H9 (cell line): ENCODE measurements at regions not wholly inside any gene's neighbourhood (a gene's known extent, or its start where the extent isn't known, plus 50 kb on each side); places are given as distances from the start of the nearest gene placed in this dataset.

Source experiments
- DNase-seq: peaks from one replicate; pipeline ENCODE4 v3.0.0-alpha.2; 2017
- H2AFZ ChIP-seq: one replicate; pipeline ENCODE4 v1.6.1; 2013; ENCODE audit warnings: mild to moderate bottlenecking, low read length, control low read depth, moderate library complexity
- H2AK5ac ChIP-seq: 2 replicates; pipeline ENCODE4 v1.6.1; 2013; ENCODE audit warnings: low read length, control low read depth, mixed read lengths; ENCODE audit not compliant: insufficient read length
- H2BK120ac ChIP-seq: one replicate; pipeline ENCODE4 v1.6.1; 2013; ENCODE audit warnings: low read depth, mild to moderate bottlenecking, low read length, control low read depth, inconsistent platforms; ENCODE audit not compliant: poor library complexity, severe bottlenecking
- H2BK12ac ChIP-seq: 2 replicates; pipeline ENCODE4 v1.6.1; 2013; ENCODE audit warnings: low read length, control low read depth, mixed read lengths, low read depth; ENCODE audit not compliant: insufficient read length
- H2BK15ac ChIP-seq: 2 replicates; pipeline ENCODE4 v1.6.1; 2013; ENCODE audit warnings: low read depth, low read length, control low read depth
- H2BK20ac ChIP-seq: one replicate; pipeline ENCODE4 v1.6.1; 2013; ENCODE audit warnings: low read depth, mild to moderate bottlenecking, low read length, control low read depth, inconsistent platforms; ENCODE audit not compliant: poor library complexity, severe bottlenecking
- H2BK5ac ChIP-seq: 2 replicates; pipeline ENCODE4 v1.6.1; 2013; ENCODE audit warnings: low read length, control low read depth, mixed read lengths; ENCODE audit not compliant: insufficient read length
- H3K14ac ChIP-seq: 2 replicates; pipeline ENCODE4 v1.6.1; 2013; ENCODE audit warnings: low read length, control low read depth; ENCODE audit not compliant: insufficient read depth
- H3K18ac ChIP-seq: 2 replicates; pipeline ENCODE4 v1.6.1; 2013; ENCODE audit warnings: low read depth, mild to moderate bottlenecking, mixed read lengths, low read length, control low read depth; ENCODE audit not compliant: insufficient read length
- H3K23ac ChIP-seq: 2 replicates; pipeline ENCODE4 v1.6.1; 2013; ENCODE audit warnings: low read length, control low read depth, mixed read lengths, low read depth; ENCODE audit not compliant: insufficient read length
- H3K23me2 ChIP-seq: 2 replicates; pipeline ENCODE4 v1.6.1; 2013; ENCODE audit warnings: low read depth, mild to moderate bottlenecking, mixed read lengths, low read length, control low read depth; ENCODE audit not compliant: insufficient read length, poor library complexity, severe bottlenecking
- H3K27ac ChIP-seq: 2 replicates; pipeline ENCODE4 v1.5.1; 2013; ENCODE audit warnings: low read length, control low read depth, mixed read lengths, low read depth; ENCODE audit not compliant: insufficient read length
- H3K27me3 ChIP-seq: 2 replicates; pipeline ENCODE4 v1.6.1; 2013; ENCODE audit warnings: low read length, control low read depth, inconsistent platforms; ENCODE audit not compliant: insufficient read depth
- H3K4ac ChIP-seq: 2 replicates; pipeline ENCODE4 v1.6.1; 2013; ENCODE audit warnings: low read depth, mild to moderate bottlenecking, control low read depth, inconsistent platforms, low read length, moderate library complexity
- H3K4me1 ChIP-seq: 2 replicates; pipeline ENCODE4 v1.6.1; 2013; ENCODE audit warnings: low read length, control low read depth, inconsistent platforms; ENCODE audit not compliant: insufficient read depth
- H3K4me2 ChIP-seq: 2 replicates; pipeline ENCODE4 v1.6.1; 2013; ENCODE audit warnings: low read length, control low read depth, mixed read lengths; ENCODE audit not compliant: insufficient read length, insufficient read depth
- H3K56ac ChIP-seq: 2 replicates; pipeline ENCODE4 v1.6.1; 2013; ENCODE audit warnings: low read depth, mild to moderate bottlenecking, mixed read lengths, low read length, control low read depth; ENCODE audit not compliant: insufficient read length
- H3K79me1 ChIP-seq: 2 replicates; pipeline ENCODE4 v1.6.1; 2013; ENCODE audit warnings: low read depth, mild to moderate bottlenecking, moderate library complexity, low read length, control low read depth, inconsistent platforms; ENCODE audit not compliant: insufficient read depth, poor library complexity, severe bottlenecking
- H3K79me2 ChIP-seq: 2 replicates; pipeline ENCODE4 v1.6.1; 2013; ENCODE audit warnings: low read length, control low read depth, inconsistent platforms; ENCODE audit not compliant: insufficient read depth
- H3K9ac ChIP-seq: 2 replicates; pipeline ENCODE4 v1.6.1; 2013; ENCODE audit warnings: low read length, control low read depth, mixed read lengths; ENCODE audit not compliant: insufficient read length; ENCODE audit errors: extremely low read depth
- H3K9me3 ChIP-seq: one replicate; pipeline ENCODE4 v1.6.1; 2013; ENCODE audit warnings: low read depth, low read length, inconsistent platforms; ENCODE audit not compliant: control insufficient read depth
- H3T11ph ChIP-seq: one replicate; pipeline ENCODE4 v1.6.1; 2013; ENCODE audit warnings: mild to moderate bottlenecking, low read length, control low read depth, inconsistent platforms
- H4K20me1 ChIP-seq: one replicate; pipeline ENCODE4 v1.6.1; 2013; ENCODE audit not compliant: control insufficient read depth, insufficient read length, insufficient read depth
- H4K5ac ChIP-seq: 2 replicates; pipeline ENCODE4 v1.6.1; 2013; ENCODE audit warnings: low read depth, mild to moderate bottlenecking, mixed read lengths, low read length, control low read depth; ENCODE audit not compliant: insufficient read length
- H4K8ac ChIP-seq: replicated peaks from 2 replicates; pipeline ENCODE4 v1.6.1; 2013; ENCODE audit warnings: low read length, control low read depth, mixed read lengths, low read depth; ENCODE audit not compliant: insufficient read length
- H4K91ac ChIP-seq: 2 replicates; pipeline ENCODE4 v1.6.1; 2013; ENCODE audit warnings: low read depth, mild to moderate bottlenecking, moderate library complexity, mixed read lengths, low read length, control low read depth; ENCODE audit not compliant: insufficient read length
- H3K27ac Mint-ChIP-seq, 3 experiments: 2 replicates in 2 of 3; 3 replicates in 1 of 3; pipeline ENCODE4 v1.8.0; 2020 to 2021; ENCODE audit warnings: mixed read lengths in 3 of 3, mild to moderate bottlenecking in 1 of 3, moderate library complexity in 1 of 3
- H3K27me3 Mint-ChIP-seq: 2 replicates; pipeline ENCODE4 v1.8.0; 2021; ENCODE audit warnings: low read depth, mild to moderate bottlenecking, moderate library complexity, mixed read lengths
- H3K36me3 Mint-ChIP-seq, 3 experiments: 2 replicates in 2 of 3; 3 replicates in 1 of 3; pipeline ENCODE4 v1.8.0; 2020 to 2021; ENCODE audit warnings: low read depth in 3 of 3, mixed read lengths in 3 of 3; ENCODE audit not compliant: insufficient read depth in 1 of 3
- H3K4me1 Mint-ChIP-seq, 2 experiments: 2 replicates each; pipeline ENCODE4 v1.8.0; 2020; ENCODE audit warnings: mixed read lengths in 2 of 2
- H3K4me3 Mint-ChIP-seq, 2 experiments: 2 replicates in 1 of 2; 3 replicates in 1 of 2; pipeline ENCODE4 v1.8.0; 2020 to 2021; ENCODE audit warnings: mild to moderate bottlenecking in 2 of 2, mixed read lengths in 2 of 2, moderate library complexity in 1 of 2
- H3K9me3 Mint-ChIP-seq, 2 experiments: 2 replicates in 1 of 2; 3 replicates in 1 of 2; pipeline ENCODE4 v1.8.0; 2020; ENCODE audit warnings: mild to moderate bottlenecking in 2 of 2, mixed read lengths in 2 of 2, moderate library complexity in 1 of 2
- CTCF ChIP-seq: fragments of 200-600 bp; sonication (generic); conservative IDR thresholded peaks from 3 replicates; pipeline ENCODE4 v1.8.0; 2021; ENCODE audit warnings: antibody characterized with exemption, mild to moderate bottlenecking
- WGBS: extraction: QIAGEN DNeasy Blood & Tissue Kit; methylation state at CpG from one replicate; pipeline ENCODE4 v1.1.7; 2013; ENCODE audit warnings: missing lambda C conversion rate, low lambda C conversion rate, mixed read lengths; ENCODE audit not compliant: insufficient read length; ENCODE audit errors: extremely low coverage; 5-methylcytosine and 5-hydroxymethylcytosine counted together

GRCh38 chr7:18384491-18385143 lies 110.9 kb upstream of the HDAC9 start:
- no peak overlapping the region for H4K91ac ChIP-seq
- no peak overlapping the region for H3K14ac ChIP-seq
- no peak overlapping the region for H3K56ac ChIP-seq
- H2BK120ac ChIP-seq = no peak overlapping the region
- Mint-ChIP-seq H3K9me3 (no peaks in the 10 kb centered on the region; a peak in 1 of 5 replicates), H3K27me3 (no peaks in the 10 kb centered on the region), H3K4me3 (no peak overlapping the region), H3K36me3 (no peaks in the 10 kb centered on the region), H3K27ac (no peak overlapping the region), H3K4me1 (peaks cover 48 to 51% of the 10 kb centered on the region in 2 experiments)
- peaks cover 9% of the 10 kb centered on the region; the same call in 1 of the 2 replicates for H3K4me1 ChIP-seq
- H2AK5ac ChIP-seq = no peak overlapping the region
- H3T11ph ChIP-seq = no peak overlapping the region
- H3K9ac ChIP-seq = no peak overlapping the region
- DNase-seq = no peak
- H3K23me2 ChIP-seq = no peaks in the 10 kb centered on the region
- H2BK15ac ChIP-seq = no peak overlapping the region
- no peaks in the 10 kb centered on the region for H3K9me3 ChIP-seq
- H4K20me1 ChIP-seq = no peaks in the 10 kb centered on the region
- no peak overlapping the region for H2BK12ac ChIP-seq
- H3K27me3 ChIP-seq = no peaks in the 10 kb centered on the region
- no peak overlapping the region for H4K5ac ChIP-seq
- H3K23ac ChIP-seq = no peak overlapping the region
- H3K27ac ChIP-seq = no peak overlapping the region
- H2AFZ ChIP-seq = no peak overlapping the region
- H3K79me1 ChIP-seq = no peaks in the 10 kb centered on the region
- no peak for TF ChIP-seq CTCF
- no peak overlapping the region for H4K8ac ChIP-seq
- no peak overlapping the region for H2BK20ac ChIP-seq
- no peak overlapping the region for H3K4ac ChIP-seq
- H2BK5ac ChIP-seq = no peak overlapping the region
- H3K4me2 ChIP-seq = no peak overlapping the region
- no CpG with 5 or more reads among the region's 1 CpG for WGBS
- H3K79me2 ChIP-seq = no peaks in the 10 kb centered on the region
- no peak overlapping the region for H3K18ac ChIP-seq
